ENCODE measurements at regions not wholly inside any gene's neighbourhood (a gene's known extent, or its start where the extent isn't known, plus 50 kb on each side); places are given as distances from the start of the nearest gene placed in this dataset.

DNA sequence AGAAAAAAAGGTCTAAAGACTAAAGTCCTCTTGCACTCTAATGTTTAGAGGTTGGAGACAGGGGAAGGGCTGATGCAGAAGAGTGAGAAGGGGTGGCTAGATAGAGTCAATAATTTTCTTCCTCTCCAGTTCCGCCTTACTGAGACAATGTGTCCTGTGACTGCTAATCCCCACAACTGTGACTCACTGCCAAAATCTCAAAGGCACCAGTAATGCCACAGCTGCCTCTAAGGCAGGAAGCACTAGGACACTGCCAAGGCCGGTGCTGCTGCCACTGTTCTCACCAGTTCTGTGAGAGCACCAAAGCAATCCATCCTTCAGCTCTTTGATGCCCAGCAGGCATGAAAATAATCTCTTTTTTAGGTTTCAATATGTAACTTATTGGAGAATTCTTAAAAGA is 701.9 kb upstream of the MAP3K7 start (continued):
- TF ChIP-seq EZH2 (IDR thresholded peaks at IDR 0.05; ENCODE audit: borderline replicate concordance, control insufficient read depth, low read depth, low read length) (no peak), ZNF687 (IDR thresholded peaks at IDR 0.05) (no peak), MXI1 (IDR thresholded peaks at IDR 0.05; ENCODE audit: low read depth, low read length) (no peak), JUNB (IDR thresholded peaks at IDR 0.05) (no peak), FOXM1 (IDR thresholded peaks at IDR 0.05; ENCODE audit: low read depth, low read length) (no peak), SRF (IDR thresholded peaks at IDR 0.05; ENCODE audit: low read depth in 2 of 2, low read length in 2 of 2) (no peak), PAX8 (IDR thresholded peaks at IDR 0.05) (no peak), NRF1 (conservative IDR thresholded peaks at IDR 0.05; ENCODE audit: low read depth, low read length) (no peak), ATF2 (IDR thresholded peaks at IDR 0.05; ENCODE audit: low read length) (no peak)

All from GM12878 (cell line).